GM12801 (cell line): ENCODE measurements at regions not wholly inside any gene's neighbourhood (a gene's known extent, or its start where the extent isn't known, plus 50 kb on each side); places are given as distances from the start of the nearest gene placed in this dataset.

ENCODE experiments used
- TF ChIP-seq, protein P1 (sequence below): IDR thresholded peaks from one replicate; pipeline ENCODE4 v1.5.1; 2011; ENCODE audit warnings: control low read depth; ENCODE audit not compliant: insufficient read length; ENCODE audit errors: extremely low read depth

GRCh38 chr13:104657196-104657595, 1591.0 kb upstream of the SLC10A2 start:
- TF ChIP-seq, protein P1, sequence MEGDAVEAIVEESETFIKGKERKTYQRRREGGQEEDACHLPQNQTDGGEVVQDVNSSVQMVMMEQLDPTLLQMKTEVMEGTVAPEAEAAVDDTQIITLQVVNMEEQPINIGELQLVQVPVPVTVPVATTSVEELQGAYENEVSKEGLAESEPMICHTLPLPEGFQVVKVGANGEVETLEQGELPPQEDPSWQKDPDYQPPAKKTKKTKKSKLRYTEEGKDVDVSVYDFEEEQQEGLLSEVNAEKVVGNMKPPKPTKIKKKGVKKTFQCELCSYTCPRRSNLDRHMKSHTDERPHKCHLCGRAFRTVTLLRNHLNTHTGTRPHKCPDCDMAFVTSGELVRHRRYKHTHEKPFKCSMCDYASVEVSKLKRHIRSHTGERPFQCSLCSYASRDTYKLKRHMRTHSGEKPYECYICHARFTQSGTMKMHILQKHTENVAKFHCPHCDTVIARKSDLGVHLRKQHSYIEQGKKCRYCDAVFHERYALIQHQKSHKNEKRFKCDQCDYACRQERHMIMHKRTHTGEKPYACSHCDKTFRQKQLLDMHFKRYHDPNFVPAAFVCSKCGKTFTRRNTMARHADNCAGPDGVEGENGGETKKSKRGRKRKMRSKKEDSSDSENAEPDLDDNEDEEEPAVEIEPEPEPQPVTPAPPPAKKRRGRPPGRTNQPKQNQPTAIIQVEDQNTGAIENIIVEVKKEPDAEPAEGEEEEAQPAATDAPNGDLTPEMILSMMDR = no peak

DNA sequence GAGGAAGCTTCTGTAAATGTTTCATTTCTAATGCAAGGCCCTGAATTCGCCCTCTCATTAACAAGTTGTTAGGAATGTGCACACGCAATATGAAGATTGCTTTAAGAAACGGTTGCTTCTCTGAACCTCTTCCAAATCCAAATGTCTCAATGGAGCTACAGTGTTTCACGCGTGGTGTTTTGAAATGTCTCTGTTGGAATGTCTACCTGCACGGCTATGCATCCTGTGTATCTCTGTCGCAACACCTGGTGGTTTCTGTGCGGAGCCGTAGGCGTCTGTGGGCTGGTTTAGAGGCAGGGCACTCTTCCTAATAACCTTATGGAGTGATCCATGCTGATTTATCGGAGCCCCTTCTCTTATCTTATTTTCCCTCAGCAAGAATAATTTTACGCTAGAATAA, 1584.2 kb upstream of the SLC10A2 start:
- TF ChIP-seq, protein P1 = no peak

DNA sequence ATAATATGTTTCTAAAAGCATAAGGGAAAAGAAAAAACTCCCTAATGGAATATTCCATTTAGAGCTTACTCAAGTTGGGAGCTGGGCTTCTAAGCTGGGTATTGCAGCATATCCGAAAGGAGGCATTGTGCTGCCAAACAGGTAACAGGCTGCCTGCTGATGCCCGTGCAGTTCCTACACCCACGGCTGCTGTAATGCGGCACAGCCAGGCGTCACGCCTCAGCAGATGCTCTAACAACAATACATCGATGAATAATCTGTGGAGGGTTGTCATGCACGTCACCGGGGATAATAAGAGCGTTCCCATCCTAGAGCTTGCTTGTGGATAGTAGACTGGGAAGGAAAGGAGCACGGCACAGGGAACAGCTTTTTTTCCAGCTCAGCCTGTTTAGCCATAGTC, 1582.1 kb upstream of the SLC10A2 start:
- TF ChIP-seq, protein P1 = no peak

DNA sequence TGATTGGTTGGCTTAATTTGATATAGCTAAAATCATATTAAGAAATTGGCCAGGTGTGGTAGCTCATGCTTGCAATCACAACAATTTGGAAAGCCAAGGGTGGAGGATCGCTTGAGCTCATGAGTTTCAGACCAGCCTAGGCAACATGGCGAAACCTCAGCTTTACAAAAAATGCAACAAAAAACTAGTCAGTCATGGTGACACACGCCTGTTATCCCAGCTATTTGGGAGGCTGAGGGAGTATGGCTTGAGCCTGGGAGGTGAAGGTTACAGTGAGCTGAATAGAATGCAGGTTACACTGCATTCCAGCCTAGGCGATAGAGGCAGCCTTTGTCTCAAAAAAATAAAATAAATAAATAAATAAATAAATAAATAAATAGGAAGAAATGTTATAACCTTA, 1579.6 kb upstream of the SLC10A2 start:
- TF ChIP-seq, protein P1 = no peak

DNA sequence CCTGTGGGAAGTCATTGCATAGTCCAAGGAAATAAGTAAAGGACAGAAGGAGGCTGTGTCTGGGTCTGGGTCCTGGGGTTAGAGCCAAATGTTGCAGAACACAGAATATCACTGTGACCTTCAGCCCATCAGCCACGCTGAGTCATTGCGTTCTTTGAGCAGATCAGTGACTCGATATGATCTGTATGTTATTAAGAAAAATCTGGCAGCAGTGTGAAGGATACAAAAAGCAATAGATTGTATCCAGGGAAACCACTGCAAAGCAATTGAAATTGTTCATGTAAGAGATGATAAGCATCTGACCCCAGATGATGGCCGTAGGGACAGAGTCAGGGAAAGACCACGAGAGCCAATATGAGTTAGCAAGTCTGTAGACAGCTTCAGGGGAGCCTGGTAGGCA, 1575.1 kb upstream of the SLC10A2 start:
- TF ChIP-seq, protein P1 = no peak

GRCh38 chr13:104635879-104636278, 1569.7 kb upstream of the SLC10A2 start:
- TF ChIP-seq, protein P1 = no peak

DNA sequence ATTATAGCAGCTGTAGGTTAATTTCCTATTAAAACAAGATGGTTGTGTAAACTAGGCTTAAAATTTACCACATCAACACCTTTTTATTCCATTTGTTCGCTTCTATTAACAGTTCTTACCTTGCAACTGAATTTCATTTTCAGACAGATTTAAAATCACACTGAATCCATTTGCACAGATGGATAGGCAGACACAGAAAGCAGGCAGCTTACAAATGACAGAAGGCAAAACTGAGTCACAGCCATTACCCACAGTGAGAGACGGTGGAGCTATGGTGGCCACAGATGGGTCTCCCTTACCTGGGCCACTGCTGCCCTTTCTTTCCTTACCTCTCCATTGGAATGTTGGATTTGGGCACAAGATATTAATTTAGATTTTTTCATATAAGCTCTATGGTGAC, 1567.8 kb upstream of the SLC10A2 start:
- TF ChIP-seq, protein P1 = no peak

- TF ChIP-seq, protein P1 = no peak
Observed at GRCh38 chr13:104632736-104633135, 1566.5 kb upstream of the SLC10A2 start.
